HG03460 (cell line): ENCODE measurements at regions not wholly inside any gene's neighbourhood (a gene's known extent, or its start where the extent isn't known, plus 50 kb on each side); places are given as distances from the start of the nearest gene placed in this dataset.
"Not testable (repeated sequence)": the region's sequence is repeated elsewhere in the genome, so short reads cannot be mapped to it uniquely, and the experiment has no call there.

Experiments used
- ATAC-seq: cut with Tn5 transposase; IDR thresholded peaks from one replicate; pipeline ENCODE4 v1.9.1; 2021; ENCODE audit not compliant: unreplicated experiment

DNA sequence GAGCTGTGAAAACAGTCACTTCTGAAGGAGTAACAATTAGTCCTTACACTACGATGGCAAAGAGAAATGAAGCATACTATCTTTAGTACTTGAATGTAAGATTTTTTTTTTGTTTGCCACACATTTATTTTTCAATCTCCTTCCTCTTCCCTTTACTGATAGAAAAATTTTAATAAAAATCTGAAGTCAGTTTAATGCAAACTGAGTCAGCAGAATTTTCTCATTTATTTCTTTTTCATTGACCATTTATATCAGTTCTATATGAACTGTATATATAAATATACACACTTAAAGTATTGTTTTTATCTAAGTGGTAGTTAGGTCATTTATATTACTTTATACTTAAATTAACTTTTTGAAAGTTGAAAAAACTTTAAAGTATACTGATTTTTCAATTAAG lies 1009.1 kb upstream of the SPRY2 start:
- no peak for ATAC-seq

DNA sequence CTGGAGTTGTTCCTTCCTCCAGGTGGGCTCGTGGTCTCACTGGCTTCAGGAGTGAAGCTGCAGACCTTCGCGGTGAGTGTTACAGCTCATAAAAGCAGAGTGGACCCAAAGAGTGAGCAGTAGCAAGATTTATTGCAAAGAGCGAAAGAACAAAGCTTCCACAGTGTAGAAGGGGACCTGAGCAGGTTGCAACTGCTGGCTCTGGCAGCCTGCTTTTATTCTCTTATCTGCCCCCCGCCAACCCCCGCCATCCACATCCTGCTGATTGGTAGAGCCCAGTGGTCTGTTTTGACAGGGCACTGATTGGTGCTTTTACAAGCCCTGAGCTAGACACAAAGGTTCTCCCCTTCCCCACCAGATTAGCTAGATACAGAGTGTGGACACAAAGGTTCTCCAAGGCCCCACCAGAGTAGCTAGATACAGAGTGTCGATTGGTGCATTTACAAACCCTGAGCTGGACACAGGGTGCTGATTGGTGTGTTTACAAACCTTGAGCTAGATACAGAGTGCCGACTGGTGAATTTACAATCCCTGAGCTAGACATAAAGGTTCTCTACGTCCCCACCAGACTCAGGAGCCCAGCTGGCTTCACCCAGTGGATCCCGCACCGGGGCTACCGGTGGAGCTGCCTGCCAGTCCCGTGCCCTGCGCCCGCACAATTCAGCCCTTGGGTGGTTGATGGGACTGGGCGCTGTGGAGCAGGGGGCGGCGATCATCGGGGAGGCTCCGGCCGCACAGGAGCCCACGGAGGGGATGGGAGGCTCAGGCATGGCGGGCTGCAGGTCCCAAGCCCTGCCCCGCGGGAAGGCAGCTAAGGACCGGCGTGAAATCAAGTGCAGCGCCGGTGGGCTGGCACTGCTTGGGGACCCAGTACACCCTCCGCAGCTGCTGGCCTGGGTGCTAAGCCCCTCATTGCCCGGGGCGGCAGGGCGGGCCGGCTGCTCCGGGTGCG lies 999.5 kb upstream of the SPRY2 start:
- not testable (repeated sequence) for ATAC-seq

DNA sequence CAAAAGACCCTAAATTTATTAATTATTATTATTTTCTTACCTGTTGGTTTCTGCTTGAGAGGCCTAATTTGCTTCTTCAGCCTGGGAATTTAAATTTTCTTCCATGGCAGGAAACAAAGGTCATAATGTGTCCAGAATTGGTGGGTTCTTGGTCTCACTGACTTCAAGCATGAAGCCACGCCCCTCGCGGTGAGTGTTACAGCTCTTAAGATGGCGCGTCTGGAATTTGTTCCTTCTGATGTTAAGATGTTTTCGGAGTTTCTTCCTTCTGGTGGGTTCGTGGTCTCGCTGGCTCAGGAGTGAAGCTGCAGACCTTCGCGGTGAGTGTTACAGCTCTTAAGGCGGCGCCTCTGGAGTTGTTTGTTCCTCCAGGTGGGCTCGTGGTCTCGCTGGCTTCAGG lies 998.7 kb upstream of the SPRY2 start:
- ATAC-seq: not testable (repeated sequence)

DNA sequence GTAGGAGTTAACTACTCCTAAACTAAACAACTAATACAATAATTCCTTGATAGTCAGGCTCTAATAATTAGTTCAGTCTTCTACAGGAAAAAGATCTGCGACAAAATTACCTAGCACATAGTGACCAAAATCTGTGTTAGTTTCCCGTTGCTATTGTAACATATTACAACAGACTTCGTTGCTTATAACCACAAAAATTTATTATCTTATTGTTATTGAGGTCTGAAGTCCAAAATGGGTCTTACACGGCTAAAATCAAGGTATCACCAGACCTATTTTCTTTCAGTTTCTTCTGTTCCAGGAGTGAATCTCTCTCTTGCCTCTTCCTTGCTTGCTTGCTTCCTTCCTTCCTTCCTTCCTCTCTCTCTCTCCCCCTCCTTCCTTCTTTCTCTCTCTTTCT lies 993.6 kb upstream of the SPRY2 start:
- ATAC-seq: no peak

DNA sequence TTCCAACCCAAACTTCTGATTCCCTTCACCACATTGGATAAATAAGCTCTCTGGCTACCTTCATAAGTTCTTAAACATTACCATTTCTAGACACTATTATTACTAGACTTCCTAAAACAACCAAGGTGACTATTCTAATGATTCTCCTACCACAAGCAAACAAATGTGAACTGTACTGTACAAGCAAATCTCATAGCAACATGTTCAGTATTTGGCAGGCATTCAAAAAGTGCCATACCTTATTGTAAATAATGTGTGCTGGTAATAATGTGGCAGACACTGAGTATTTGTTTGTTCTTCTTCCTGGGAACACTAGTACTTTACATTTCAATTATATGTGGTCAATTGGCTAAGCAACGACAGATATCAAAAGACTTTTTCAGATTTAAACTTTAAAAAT lies 986.0 kb upstream of the SPRY2 start:
- no peak for ATAC-seq

DNA sequence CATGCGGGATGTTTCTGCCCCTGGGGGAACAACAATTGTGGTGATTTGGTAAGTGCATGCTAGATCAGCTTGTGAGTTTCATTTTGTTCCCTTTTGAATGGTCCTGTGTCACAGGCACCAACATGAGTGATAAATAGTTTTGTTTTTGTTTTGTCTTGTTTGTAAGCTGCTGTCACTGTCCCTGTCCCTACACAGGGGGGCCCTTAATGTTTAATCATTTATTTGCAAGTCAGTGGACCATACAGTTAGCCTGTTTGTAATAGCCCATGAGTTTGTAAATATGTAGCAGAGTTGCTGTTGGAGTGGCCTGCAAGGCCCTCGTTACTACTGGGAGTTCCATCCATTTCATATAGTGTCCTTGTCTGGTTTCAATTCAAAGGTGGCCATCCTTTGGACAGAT lies 979.6 kb upstream of the SPRY2 start:
- no peak for ATAC-seq

DNA sequence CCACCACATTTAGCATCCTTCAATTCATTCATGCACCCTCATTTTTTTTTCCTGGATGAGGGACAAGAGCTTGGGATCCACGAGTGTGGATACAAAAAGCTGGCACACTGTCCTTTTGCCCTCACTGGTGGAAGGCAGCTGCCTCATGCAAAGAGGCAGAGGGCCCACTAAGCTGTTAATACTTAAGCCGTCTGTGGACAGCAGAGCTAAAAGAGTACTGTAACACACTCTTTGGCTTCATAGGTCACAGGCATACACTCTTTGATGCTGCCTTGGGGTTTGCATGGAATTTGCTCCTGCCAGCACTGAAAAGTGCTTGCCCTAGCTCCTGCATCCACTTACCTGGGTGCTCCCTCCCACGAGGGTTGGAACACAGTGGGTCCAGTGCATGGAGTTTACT lies 978.4 kb upstream of the SPRY2 start:
- no peak for ATAC-seq

DNA sequence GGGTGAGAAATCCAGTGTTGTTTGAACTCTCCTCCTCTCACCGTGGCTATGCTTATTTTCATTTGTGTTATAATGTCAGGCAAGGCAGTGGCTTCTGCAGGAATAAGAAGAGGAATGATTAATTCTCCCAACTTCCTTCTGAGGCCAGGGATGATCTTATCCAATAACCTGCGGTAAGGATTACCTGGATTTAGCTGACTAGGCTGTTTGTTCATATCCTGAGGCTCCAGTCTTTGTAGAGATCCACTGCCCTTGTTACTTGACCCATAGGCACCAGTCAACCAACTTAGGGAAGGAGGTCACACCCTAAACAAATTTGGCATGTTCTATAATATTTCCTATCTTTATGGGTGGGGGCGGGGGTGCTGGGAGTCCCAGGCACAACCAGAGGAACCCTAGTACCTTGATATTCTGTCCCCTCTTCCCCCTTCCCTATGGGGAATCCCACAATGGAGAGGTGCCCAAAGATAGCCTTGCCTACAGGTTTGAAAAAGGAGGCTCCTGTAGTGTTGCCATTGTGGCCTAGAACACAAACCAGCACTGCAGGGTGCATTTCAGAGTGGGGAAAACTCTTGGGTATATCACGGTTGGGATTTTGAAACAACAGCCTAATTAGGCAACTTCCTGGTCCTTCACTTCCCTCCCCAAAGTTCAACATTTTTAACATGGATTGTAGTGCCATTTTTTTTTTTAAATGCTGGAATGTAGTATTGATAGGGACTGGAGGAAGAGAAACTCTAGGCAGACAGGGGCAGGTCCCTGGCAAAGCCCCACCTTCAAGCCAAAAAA lies 977.5 kb upstream of the SPRY2 start:
- no peak for ATAC-seq

DNA sequence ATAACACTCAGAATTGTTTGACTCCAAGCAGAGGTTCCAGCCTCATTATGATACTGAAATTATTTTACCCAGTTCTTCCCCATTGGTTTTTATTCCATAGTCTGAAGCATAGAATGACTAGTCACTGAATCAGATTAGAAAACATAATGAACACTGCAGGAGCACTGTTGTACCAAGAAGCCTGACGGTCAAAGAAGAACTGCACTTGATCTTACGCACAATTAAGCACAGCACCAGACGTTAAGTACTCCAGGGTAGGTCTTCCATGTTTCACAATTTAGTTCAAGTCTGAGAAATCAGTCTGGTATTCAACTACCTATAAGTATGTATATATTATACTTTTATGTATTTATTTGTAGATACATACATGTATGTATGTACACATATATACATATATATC lies 973.5 kb upstream of the SPRY2 start:
- ATAC-seq: no peak

DNA sequence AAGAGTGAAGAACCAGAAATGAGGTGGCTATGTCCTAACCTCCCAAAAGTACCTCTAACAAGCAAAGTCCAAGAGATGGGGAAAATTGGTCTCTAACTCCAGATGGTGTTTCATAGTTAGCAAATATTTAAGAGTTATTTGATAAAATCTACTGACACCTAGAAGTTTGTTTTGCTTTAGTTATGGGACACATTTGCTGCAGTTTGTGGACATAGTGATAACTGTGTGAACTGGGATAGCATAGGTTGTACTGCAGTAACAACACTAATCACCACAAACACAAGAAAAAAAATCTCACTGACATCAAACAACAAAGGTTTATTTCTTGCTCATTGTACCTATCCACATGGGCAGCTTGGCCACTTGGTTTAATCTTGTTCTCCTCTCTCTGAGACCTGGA lies 965.0 kb upstream of the SPRY2 start:
- ATAC-seq: no peak

DNA sequence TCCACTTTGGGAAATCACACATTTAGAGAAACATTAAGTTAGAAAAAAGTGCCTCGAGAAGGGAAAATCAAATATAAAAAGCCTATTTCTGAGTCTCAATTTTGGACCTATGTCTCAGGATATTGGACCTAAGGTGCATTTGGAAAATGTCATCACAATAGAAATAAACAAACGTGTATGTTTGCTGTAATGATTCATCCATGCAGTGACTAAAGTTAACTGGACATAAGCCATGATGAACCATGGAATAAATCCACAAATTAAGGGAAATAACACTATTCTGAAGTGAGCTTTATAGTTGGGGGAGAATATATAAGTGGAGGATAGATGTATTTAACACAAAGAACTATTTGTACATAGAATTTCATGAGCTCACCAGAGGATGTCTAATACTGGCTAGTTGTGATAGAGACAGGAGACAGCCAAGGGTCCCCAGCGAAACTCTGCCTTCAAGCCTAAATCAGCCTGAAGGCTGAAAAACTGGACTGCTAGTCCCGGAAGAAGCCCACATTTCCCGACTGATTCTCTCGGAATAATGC lies 963.3 kb upstream of the SPRY2 start:
- no peak for ATAC-seq

DNA sequence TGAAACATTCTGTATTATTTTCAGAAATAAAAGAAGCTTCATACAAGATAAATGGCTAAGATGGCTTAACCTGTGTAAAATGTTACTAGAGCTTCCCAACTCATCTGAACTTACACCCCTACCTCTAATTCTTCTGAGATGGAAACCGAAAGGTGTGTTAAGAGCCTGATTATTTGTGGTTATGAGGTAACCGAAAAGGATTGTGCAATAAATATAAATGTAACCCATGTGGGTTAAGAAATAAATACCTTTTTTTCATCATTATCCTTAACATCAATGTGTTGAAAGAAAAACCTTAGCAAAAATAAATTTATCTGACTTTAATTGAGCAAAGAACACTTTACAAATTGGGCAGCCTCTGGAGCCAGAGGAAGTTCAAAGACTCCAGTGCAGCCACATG lies 961.8 kb upstream of the SPRY2 start:
- ATAC-seq: no peak

DNA sequence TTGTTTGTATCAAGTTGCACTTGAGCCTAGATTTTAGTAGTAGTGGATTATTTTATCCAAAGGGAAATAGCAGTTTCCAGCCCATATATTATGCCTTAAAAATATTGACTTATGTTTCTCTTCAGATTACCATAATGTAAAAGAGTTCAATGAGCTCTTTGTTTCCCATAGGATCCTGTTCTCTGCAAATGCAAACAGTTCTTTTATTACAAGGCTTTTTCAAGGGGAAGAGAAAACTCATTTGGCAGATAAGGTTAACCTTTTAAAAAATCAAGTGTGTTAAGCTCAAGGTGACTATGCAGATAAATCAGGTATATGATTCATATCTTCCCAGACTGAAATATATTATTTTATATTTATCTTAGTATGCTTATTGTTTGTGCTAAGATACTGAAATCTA lies 961.2 kb upstream of the SPRY2 start:
- ATAC-seq: no peak

DNA sequence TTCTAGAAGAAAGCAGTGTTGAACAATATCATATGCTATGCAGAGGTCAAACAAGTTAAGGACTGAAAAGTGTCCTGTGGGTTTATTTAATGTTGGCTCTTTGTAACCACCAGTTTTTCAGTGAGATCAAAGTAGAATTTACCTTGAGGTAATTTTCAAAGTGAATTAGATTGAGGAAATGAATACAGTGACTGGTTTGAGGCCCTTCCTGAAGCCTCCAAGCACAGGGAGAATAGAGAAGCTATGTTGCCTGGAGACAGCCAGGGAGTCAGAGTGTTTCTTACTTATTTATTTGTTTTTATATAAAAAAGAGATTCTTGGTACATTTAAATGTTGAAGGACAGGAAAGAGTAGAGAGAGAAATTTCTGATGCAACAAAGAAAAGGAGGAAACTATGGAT lies 954.3 kb upstream of the SPRY2 start:
- no peak for ATAC-seq

DNA sequence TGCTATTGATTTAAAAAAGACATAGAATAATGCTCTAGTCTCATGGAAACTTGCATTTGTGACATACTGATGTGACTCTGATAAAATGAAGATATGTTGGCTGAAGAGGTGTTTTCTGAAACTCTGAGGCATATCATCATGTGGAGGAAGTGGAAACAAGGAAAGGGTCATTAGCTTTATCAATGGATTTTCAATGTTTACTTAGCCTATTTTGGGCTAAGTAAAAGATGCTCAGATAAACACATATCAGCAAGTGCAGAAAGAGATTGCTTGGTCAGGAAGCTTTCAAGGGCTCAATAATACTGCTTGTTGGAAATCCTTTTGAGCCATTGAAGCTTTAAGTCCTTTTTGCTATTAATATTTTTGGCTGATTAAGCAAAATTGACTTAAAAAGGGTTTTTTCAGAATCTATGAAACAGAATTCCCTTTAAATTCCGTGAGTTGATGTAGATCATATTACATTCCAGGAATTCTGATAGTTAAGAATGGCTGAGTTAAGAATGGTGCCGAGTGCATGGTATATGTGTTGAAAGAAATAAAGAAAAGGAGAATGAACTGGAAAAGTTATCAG lies 952.8 kb upstream of the SPRY2 start:
- no peak for ATAC-seq

DNA sequence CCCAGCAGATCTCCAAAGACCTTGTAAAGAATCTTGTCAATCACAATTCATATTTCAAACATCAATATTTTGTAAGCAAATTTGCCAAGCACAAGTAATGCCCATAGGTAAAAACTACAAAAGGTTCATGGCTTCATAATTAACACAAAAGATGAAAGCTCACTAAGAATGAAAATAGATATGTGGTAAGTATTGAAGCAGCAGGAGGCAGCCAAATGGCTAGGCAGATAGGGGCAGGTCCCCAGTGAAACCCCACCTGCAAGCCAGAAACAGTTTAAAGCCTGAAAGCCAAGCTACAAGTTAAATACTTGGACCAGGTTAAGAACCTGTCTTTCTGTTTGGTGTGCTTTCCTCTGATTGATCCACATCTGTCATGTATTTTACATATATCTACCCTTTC lies 942.6 kb upstream of the SPRY2 start:
- ATAC-seq: no peak

DNA sequence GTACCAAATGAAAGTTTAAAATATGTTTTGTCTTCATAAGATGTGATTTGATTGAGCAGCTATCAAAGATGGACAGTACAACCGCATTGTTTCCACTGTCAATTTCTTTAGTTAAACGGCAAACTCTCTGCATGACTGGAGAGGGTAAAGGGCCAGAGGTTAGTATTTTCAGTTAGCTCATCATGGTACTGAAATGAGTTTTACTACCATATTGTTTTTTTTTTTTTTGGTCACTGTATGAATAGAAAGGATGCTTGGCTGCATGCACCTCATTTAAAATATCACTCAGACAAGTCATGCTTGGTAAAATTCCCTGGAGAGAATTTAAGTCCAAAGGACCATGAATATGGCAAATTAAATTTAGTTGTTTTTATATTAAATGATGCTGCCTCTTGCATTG lies 942.1 kb upstream of the SPRY2 start:
- no peak for ATAC-seq

DNA sequence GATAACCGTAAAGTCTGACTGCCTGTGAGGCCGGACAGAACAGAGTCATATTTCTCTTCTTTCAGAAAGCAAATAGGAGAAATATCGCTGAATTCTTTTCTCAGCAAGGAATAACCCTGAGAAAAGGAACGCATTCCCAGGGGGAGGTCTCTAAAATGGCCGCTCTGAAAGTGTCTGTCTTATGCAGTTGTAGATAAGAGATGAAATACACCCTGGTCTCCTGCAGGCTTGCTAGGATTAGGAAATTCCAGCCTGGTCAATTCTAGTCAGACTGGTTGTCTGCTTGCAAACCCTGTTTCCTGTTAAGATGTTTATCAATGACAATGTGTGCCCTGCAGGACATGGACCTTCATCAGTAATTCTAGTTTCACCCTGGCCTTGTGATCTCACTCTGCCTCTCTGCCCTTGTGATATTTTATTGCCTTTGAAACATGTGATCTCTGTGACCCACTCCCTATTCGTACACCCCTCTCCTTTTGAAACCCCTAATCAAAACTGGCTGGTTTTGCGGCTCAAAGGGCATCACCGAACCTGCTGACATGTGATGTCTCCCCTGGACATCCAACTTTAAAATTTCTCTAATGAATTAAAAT lies 934.8 kb upstream of the SPRY2 start:
- no peak for ATAC-seq

DNA sequence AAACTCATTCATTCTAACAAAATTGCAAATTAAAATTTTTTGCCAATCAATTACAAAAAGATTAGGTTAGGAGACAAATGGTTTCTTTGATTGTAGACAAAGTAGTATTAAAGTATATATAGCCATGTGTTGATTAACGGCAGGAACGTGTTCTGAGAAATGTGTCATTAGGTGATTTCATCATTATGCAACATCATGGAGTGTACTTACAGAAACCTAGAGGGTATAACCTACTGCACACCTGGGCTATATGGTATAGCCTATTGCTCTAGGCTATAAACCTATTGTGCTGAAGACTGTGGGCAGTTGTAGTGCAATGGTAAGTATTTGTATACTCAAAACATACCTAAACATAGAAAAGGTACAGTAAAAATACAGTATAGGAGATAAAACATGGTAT lies 906.8 kb upstream of the SPRY2 start:
- ATAC-seq: no peak

DNA sequence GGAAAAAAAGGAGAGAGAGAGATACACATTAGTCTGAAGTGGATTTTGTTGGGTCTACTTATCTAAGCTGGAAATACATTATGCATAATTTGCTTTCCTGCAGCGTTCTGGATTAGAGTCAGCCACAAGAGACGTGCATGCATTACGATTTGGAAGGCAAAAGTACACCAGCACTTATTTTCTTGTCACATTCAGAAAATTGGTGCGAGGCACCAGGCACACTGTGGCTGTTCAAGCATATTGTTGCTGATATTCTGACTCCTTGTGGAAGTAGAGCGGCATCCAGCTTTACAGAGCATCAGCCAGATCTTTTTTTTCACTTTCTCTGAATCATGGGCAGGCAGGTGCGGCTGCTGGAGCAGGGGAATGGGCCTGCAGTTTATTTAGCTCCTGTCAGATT lies 905.6 kb upstream of the SPRY2 start:
- ATAC-seq: no peak

DNA sequence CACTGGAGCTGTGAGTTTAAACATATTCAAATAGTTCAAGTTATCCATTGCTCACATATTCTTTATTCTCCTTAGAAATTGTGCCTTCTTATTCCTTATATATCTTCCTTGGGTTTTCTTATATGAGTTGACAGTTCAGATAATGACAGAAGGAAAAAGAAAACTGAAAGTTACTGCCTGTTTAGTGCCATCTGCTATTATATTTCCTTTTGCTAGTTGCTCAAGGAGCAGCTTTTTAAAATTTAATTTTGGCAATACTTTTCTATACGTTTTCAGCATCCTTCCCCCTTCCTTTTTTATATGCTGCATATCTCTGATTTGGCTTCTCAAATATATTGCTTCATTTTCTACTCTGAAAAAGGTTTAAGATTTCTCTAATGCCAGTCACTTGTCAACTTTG lies 903.1 kb upstream of the SPRY2 start:
- no peak for ATAC-seq
